ENCODE measurements at regions not wholly inside any gene's neighbourhood (a gene's known extent, or its start where the extent isn't known, plus 50 kb on each side); places are given as distances from the start of the nearest gene placed in this dataset.
"Not testable (repeated sequence)": the region's sequence is repeated elsewhere in the genome, so short reads cannot be mapped to it uniquely, and the experiment has no call there.

DNA sequence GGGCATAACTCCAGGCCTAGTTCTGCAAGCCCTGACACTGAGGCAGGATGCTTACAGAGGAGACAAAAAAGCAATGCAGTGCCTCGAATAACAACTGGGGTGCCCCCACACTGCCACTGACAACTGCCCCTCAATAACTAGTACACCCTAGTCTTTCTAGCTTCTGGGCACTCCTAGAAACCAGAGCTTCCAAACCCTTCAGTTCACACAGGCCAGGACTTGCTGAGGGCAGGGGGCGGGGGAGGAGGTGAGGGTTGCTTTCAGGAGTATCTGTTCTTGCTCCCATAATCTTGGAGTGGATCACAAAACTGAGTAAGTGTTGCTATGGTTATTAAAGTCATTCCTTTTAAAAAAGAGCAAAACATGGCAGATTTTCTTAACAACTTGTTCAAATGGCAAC is 333.1 kb downstream of the BCL2L11 start:
- TF ChIP-seq, protein P1, sequence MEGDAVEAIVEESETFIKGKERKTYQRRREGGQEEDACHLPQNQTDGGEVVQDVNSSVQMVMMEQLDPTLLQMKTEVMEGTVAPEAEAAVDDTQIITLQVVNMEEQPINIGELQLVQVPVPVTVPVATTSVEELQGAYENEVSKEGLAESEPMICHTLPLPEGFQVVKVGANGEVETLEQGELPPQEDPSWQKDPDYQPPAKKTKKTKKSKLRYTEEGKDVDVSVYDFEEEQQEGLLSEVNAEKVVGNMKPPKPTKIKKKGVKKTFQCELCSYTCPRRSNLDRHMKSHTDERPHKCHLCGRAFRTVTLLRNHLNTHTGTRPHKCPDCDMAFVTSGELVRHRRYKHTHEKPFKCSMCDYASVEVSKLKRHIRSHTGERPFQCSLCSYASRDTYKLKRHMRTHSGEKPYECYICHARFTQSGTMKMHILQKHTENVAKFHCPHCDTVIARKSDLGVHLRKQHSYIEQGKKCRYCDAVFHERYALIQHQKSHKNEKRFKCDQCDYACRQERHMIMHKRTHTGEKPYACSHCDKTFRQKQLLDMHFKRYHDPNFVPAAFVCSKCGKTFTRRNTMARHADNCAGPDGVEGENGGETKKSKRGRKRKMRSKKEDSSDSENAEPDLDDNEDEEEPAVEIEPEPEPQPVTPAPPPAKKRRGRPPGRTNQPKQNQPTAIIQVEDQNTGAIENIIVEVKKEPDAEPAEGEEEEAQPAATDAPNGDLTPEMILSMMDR (IDR thresholded peaks at IDR 0.05), result not testable (repeated sequence)
- TF ChIP-seq POLR2A (IDR thresholded peaks at IDR 0.05), result not testable (repeated sequence)

All from sigmoid colon (tissue), 3 donors.